GOT3 (cell line): ENCODE measurements at regions not wholly inside any gene's neighbourhood (a gene's known extent, or its start where the extent isn't known, plus 50 kb on each side); places are given as distances from the start of the nearest gene placed in this dataset.

Source experiments
- DNase-seq: peaks from one replicate; lab custom pipeline; 2025; ENCODE audit warnings: mixed read lengths; lab: John Stamatoyannopoulos, UW

GRCh38 chr6:100135977-100136376 is 142.0 kb upstream of the MCHR2 start:
- DNase-seq: no peak

GRCh38 chr6:100134703-100135102 is 140.7 kb upstream of the MCHR2 start:
- DNase-seq: no peak

- DNase-seq: no peak
Observed at GRCh38 chr6:100134297-100134696, 140.3 kb upstream of the MCHR2 start.

GRCh38 chr6:100132005-100132404 is 138.0 kb upstream of the MCHR2 start:
- no peak for DNase-seq

- DNase-seq: no peak
Observed at GRCh38 chr6:100130630-100131029, 136.6 kb upstream of the MCHR2 start.

GRCh38 chr6:100126790-100127484 is 132.9 kb upstream of the MCHR2 start:
- DNase-seq: no peak

- no peak for DNase-seq
Observed at GRCh38 chr6:100121854-100122609, 128.0 kb upstream of the MCHR2 start.

- no peak for DNase-seq
Observed at GRCh38 chr6:100119261-100119660, 125.2 kb upstream of the MCHR2 start.

GRCh38 chr6:100118301-100118700 is 124.3 kb upstream of the MCHR2 start:
- DNase-seq: no peak

- DNase-seq: no peak
Observed at GRCh38 chr6:100117680-100118079, 123.7 kb upstream of the MCHR2 start.

- DNase-seq: no peak
Observed at GRCh38 chr6:100116411-100117194, 122.6 kb upstream of the MCHR2 start.

GRCh38 chr6:100115407-100116101 is 121.5 kb upstream of the MCHR2 start:
- DNase-seq: no peak

- no peak for DNase-seq
Observed at GRCh38 chr6:100112855-100113508, 119.0 kb upstream of the MCHR2 start.

- no peak for DNase-seq
Observed at GRCh38 chr6:100105919-100106529, 112.0 kb upstream of the MCHR2 start.

GRCh38 chr6:100105138-100105537 is 111.1 kb upstream of the MCHR2 start:
- no peak for DNase-seq

- no peak for DNase-seq
Observed at GRCh38 chr6:100103931-100104330, 109.9 kb upstream of the MCHR2 start.

- no peak for DNase-seq
Observed at GRCh38 chr6:100103194-100103593, 109.2 kb upstream of the MCHR2 start.

GRCh38 chr6:100101644-100102043 is 107.6 kb upstream of the MCHR2 start:
- no peak for DNase-seq

- DNase-seq: no peak
Observed at GRCh38 chr6:100100776-100101175, 106.8 kb upstream of the MCHR2 start.

GRCh38 chr6:100099189-100100074 is 105.4 kb upstream of the MCHR2 start:
- DNase-seq: no peak
